HG03097 (cell line): ENCODE measurements at regions not wholly inside any gene's neighbourhood (a gene's known extent, or its start where the extent isn't known, plus 50 kb on each side); places are given as distances from the start of the nearest gene placed in this dataset.
A peak's percentile ranks its signal among the peaks of the same experiment; 100 is the strongest.

Experiments used
- ATAC-seq: cut with Tn5 transposase; IDR thresholded peaks from one replicate; pipeline ENCODE4 v1.9.1; 2021; ENCODE audit not compliant: unreplicated experiment, low FRiP score

DNA sequence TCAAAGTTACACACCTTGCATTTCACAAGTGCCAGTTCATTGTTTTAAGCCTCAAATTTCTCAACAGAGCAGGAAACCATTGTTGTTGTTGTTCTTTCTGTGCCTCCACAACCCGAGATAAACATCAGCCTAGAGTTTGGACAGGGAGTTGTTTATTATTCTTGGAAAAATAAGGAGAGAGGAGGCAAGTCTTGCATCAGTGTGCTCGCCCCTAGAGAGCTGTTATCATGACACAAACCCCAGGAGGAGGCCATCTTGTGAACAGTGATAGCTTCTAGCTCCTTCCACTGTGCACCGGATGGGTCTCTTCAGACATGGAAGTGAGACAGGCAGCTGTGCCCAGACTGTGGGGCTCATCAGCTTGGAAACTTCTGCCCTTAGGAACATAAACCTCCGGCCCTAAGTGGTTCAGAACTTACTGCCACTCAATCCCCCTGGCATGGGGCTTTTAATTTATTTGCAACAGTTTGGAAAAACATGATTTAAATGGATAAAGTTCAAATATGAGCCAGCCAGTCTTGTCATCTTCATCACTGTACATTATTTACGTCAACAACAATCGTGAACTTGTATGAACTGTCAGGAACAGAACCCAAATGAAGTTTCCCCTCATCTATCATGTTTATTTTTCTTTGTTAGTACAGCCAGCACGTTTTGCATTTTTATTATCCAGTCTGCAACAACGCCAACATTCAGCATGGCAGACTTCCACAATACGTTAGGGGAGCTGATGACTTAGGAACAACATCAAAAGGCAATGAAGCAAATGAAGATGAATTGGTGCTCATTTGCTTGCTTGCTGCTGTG is 181.7 kb upstream of the S1PR3 start:
- no peak for ATAC-seq

DNA sequence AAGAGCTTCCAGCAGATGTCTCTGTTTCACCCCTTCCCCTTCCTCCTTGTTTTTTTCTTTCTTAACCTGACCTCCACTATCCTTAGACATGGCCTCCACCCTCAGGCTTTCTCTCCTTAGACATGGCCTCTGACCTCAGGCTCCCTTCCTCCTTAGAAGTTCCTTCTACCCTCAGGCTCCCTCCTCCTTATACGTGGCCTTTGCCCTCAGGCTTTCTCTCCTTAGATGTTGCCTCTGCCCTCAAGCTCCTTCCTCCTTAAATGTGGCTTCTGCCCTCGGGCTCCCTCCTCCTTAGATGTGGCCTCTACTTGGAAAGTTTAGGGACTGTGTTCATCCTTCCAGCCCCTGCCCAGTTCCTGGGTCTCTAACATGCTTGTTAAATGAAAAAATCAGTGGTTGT is 180.4 kb upstream of the S1PR3 start:
- ATAC-seq: no peak

DNA sequence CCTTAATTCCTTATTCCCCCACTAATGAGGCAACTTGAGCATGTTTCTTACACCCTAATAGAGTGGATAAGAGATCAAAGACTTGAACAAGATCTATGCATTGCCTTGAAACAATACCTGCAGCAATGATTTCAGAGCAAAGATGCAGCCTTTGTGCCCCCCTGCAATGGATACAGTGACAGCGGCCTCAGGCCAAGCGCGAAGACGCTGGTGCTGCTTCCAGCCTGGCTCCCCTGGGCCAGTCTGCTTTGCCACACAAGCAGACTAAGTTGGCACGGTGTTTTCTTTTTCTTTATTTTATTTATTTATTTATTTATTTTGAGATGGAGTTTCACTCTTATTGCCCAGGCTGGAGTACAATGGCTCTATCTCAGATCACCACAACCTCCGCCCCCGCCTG is 179.8 kb upstream of the S1PR3 start:
- ATAC-seq: no peak

DNA sequence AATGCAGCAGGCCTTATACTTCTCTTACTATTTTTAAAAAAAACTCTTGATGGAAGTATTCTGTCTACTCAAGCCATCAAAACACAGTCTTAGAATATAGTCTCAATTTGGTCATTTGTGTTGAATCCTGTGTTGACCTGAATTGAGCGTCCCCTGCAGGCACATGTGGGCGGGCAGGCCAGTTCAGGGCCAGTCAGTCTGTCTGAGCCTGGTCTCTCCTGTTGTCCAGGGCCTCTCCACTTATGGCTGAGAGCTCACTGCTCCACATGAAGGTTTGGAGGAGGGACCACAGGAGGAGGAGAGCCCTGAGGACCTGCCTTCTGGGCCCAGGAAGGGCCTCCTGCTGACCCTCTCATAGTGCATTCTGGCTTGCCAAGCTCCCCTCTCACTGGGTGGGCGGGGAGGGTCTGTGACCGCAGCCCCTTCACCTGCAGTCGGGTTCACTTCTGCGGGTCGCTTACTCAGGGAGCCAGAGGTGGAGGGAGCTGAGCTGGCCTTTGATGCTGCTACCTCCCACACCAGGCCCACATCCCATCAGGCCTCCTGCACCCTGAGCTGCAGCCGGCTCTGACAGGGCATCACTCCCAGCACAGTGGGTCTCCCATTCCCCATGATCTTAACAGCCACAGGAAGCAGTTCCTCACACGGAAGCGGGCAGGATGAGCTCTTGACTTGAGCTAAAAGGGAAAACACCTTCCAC is 178.2 kb upstream of the S1PR3 start:
- no peak for ATAC-seq

DNA sequence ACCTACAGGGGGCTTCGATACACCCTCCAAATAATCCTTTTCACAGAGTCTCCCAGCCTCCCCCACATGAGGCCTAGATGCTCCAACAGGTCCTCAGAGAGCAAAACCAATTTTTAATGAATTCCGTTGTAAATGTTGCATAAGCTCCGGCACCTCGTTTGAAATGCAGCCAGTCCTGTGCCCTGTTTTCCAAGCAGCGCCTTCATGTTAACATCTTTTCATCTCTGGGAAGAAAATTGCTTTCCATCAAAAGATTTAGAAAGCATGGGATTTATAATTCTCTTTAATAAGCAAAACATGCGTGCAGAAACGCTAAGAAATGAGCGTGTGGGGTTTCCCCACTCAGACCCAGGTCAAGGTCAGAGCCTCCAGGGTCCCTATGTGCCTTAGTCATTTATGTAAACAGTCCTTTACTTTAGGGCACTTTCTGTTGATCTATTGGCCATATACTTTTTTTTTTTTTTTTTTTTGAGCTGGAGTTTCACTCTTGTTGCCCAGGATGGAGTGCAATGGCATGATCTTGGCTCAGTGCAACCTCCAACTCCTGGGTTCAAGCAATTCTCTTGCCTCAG is 177.5 kb upstream of the S1PR3 start:
- no peak for ATAC-seq

DNA sequence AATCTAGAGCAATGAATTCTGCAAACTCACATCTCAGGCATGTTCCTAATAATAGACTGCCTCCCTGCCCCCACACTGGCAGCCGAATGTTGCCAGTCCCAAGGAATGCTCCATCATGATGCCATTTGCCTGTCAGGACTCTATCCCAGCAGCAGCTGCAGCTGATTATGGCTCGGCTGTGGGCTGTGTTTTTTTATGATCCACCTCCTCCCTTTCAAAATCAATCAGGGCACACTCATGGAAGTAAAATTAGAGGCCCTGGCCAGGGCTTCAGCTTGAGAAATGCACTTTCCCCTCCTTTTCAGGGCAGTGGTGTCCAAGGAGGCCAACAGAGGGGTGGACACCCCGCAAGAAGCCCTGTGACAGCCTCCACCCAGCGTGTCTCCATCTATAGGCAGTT is 176.7 kb upstream of the S1PR3 start:
- ATAC-seq: no peak

DNA sequence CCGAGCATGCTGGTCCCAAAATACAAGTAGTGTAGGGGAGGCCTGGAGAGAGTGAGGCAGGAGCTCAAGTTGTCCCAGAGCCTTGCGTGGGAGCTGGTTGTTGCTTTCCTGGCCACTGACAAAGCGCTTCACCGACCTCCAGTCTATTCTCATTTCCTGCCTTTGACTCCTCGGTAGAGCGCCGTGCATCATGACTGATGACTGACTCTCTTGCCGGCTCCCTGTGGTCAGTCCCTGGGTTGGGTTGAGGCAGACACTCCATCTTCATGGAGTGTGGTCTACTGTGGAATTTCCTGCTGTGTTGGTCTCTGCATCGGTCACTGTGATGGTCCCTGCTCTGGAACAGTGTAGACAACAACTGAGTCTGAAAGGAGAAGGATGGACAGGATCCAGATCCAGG is 175.1 kb upstream of the S1PR3 start:
- no peak for ATAC-seq

DNA sequence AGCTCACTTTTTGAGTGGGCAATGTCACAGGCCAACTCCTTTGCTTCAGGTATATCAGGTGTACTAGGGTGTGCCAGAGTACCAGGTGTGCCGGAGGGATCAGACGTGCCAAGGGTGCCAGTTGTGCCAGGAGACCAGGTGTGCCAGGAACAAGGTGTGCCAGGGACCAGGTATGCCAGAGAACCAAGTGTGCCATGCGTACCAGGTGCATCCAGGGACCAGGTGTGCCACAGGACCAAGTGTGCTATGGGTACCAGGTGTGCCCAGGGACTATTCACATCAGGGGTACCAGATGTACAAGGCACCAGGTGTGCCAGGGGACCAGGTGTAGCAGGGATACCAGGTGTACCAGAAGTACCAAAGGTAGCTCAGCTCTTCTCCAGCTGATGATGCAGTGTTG is 174.7 kb upstream of the S1PR3 start:
- no peak for ATAC-seq

DNA sequence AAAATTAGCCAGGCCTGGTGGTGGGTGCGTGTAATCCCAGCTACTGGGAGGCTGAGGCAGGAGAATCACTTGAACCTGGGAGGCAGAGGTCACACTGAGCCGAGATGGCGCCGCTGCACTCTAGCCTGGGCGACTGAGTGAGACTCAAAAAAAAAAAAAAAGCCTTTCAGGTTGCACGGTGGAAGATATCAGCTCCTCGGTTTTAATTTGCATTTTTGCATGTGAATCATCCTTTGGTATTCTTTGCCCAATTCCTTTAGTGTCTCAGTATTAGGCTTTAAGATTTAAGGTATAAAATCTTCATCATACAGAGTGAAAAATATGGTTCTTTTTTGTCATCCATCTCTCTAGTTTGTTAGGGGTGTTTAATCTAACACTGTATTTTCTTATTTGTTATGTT is 173.6 kb upstream of the S1PR3 start:
- no peak for ATAC-seq

DNA sequence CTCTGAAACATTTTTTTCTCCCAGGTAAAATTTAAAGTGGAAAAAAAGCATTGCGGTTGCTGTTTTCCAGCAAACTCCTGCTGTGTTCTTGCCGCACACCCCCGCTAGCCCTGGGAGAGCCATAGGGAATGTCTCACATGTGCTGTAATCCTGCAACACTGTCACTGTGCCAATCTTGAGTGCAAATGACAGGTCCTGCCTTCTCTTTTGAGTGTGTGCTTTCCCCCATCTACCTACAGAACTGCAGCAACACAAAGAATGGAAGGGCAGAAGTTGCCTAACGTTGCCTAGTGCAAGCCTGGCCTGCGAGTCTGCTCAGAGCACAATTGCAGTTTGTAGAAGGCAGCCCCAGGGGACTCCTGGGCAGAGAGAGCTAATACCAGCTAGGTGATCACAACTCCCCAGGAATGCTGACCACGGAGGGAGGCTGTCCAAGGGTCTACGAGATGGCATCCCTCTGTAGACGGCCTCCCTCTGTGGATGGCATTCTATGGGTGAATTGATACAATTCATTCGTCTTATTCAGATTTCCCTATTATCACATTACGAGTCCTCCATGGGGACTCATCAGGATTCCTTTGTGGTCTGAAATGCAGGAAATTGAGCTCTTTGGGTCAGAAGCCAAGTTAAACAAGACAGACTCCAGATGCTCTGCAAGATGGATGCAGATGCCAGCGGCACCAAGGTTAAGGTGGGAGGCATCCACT is 172.6 kb upstream of the S1PR3 start:
- ATAC-seq: no peak

DNA sequence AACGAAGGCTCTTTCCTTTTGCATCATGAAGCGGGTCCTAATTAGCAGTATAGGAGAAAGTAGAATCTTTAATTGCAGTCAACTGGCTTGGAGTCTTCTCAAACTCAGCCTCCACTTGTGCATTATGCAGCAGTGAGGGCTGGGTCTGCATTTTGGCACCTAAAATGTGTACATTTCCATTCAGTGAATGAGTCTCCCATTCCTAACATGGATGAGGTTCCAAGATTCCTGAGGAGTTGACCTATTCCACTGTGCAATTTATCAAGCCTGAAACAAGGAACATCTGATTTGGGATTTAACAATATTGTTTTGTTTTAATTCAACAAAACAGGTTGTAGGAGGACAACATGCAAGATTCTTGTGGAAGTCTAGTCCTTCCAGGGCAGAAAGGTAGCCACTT is 171.8 kb upstream of the S1PR3 start:
- no peak for ATAC-seq

DNA sequence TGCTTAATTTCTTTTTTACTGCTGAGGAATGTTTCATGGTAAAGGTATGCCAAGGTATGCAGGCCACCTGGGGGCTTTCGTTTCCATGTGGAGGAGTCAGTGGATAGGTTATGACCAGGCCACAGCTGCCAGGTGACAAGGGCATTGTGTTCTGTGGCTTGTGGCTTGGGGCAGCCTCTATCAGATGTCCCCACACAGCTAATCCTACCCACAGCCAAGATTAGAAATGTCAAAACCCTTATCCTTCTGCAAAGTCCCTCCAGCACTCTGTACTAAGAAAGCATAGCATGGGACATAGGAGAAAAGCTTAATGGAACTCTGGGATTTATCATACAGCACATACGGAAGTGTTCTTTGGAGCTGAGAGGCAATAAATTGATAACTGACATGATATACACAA is 171.2 kb upstream of the S1PR3 start:
- ATAC-seq: no peak

DNA sequence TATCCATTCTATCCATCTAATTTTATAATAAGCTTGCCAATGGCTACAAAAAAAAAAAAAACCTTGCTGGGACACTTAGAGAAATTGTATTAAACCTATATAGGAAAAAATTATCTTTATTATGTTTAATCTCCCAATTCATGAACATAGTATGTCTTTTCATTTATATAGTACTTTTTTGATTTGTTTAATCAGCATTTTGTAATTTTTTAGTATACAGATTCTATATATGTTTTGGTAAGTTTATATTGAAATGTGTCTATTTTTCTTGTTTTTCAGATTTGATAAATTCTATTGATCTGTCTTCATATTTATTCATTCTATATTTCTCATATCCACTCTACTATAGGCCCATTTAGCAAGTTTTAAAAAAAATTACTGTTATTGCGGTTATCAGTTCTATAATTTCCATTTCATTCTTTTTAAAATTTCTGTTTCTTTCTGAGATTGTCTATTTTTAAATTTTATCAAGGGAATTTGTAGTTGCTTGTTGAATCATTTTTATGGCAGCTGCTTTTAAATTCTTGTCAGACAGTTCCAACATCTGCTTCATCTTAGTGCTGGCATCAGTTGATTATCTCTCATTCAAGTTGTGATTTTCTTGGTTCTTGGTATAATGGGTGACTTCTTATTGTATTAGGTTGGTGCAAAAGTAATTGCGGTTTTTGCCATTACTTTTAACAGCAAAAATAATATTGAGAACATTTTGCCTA is 170.1 kb upstream of the S1PR3 start:
- ATAC-seq: no peak

DNA sequence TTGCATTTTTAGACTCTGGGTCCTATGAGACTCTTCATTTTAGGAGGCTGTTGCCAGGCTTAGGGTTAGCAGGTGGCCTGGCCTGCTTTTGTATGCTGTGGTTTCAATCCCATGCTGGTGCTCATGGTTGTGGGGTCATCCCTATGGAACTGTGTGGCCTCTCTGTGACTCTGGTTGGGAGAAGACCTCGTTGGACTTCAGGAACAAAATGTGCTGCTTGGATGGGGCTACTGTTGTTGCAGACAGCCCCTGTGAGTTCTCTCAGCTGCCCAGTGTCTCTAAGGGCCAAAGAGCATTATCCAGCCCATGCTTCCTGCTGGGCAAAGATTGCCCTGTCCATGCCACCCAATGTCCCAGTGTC is 169.5 kb upstream of the S1PR3 start:
- no peak for ATAC-seq

DNA sequence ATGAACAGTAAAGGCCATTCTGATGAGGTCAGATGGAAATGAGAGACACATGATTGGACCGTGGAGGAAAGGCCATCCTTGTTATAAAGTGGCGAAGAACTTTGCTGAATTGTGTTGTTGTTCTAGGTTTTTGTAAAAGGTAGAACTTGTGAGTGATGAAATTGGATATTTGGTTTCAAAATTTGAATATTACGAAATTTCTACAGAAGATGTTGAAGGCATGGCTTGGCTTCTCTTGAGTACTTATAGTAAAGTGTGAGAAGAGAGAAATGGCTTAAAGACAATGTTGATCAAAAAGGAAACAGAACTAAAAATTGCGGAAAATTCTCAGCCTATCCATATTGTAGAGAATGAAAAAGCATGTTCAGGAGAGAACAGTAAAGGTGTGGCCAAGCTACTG is 166.6 kb upstream of the S1PR3 start:
- ATAC-seq: no peak

DNA sequence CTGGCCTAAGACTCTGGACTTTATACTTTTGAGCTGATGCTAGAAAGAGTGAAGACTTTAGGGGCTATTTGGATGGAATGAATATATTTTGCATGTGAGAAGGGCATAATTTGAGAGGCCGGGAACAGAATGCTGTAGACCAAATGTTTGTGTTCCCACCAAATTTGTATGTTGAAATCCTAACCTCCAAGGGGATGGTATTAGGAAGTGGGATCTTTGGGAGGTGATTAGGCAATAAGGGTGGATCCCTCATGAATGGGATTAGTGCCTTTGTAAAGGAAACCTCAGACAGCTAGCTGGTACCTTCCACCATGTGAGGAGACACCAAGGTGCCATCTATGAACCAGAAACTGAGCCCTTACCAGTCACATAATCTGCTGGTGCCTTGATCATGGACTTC is 165.1 kb upstream of the S1PR3 start:
- ATAC-seq: no peak

DNA sequence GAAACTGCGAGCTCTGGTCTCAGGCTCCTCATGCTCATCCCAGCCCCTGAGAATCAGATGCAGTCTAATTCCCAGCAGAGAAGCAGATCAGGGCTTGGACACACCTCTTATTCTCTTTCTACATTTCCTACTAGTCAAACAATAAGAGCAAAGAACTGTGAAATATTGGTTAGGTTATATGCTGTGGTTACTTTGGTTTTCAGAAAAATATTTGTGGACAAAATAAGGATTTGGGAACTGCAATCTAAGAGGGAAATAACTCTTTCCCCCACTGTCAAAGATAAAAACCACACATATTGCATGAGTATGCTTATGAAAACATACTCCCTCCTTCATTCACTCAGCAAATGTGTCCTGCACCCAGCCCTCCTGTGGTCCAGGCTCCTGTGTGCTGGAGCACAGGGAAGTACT is 164.5 kb upstream of the S1PR3 start:
- ATAC-seq: no peak

DNA sequence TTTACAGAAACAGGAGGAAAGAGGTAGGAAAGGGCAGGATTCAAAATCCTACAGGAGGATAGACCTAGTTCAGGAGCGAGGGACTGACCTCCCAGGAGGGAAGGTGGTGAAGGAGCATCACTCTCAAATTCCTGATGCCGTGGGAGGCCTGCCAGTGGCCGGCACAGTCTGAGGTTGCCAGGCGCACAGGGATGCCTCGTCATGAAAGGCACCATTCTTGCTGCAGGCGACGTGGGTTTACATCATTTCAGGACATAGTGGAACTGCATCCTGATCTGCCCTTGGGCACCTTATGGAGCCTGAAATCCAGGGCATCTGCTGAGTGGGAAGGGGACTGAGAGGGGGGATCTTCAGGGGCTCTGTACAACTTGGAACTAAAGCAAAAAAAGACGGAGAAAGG is 163.2 kb upstream of the S1PR3 start:
- ATAC-seq: no peak

DNA sequence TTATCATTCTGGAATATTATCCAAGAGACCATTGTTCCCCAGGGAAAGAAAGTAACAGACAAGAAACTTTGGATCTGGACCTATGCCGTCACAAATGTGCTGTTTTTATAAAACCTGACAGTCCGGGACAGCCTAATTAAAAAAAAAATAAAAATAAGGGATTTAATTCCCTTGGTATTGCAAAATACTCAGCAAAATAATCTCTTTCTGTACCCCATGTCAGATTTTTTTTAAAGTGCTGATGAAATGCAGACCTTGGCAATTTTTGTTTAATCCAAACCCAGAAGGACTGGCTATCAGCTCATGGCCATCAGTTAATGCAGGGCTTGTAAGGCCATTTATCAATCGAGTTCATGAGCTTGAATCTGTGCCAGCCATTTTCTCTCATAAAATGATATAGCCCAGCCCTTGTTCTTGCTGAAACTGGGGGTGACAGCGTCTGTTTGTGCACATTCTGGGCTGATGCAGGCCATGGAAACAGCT is 162.7 kb upstream of the S1PR3 start:
- no peak for ATAC-seq

DNA sequence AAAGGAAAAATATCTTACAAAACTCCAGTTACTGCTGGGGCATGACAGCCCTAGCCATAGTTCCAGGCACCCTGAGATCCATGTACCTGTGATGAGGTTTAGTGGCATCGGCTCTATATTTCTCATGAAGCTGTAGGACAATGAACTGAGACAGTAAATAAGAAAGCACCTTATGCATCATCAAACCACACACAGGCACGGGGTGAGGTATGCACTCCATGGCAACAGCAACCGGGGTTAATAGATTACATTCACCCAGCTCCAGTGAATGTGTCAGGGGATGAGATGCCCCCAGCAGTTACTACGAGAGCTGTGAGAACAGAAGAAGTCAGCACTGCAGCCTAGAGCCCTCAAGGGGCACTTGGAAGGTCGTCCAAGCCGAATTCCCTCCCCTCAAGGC is 162.0 kb upstream of the S1PR3 start:
- peak; percentile 76 for ATAC-seq
